Keratinocyte (primary cell): ENCODE measurements at regions not wholly inside any gene's neighbourhood (a gene's known extent, or its start where the extent isn't known, plus 50 kb on each side); places are given as distances from the start of the nearest gene placed in this dataset.

Experiments used
- EZH2 ChIP-seq: IDR thresholded peaks from one replicate; pipeline ENCODE4 v1.6.1; 2012; ENCODE audit warnings: inconsistent platforms, mild to moderate bottlenecking, low read length, moderate library complexity
- TF ChIP-seq, protein P1 (sequence below), 3 experiments: IDR thresholded peaks in 1 of 3; conservative IDR thresholded peaks in 1 of 3; optimal IDR thresholded peaks in 1 of 3; 2 replicates in 2 of 3; 3 replicates in 1 of 3; pipeline versions ENCODE3 to v1.5.1; 2011; ENCODE audit warnings: low read length in 3 of 3, mild to moderate bottlenecking in 3 of 3, moderate library complexity in 2 of 3, control low read depth in 1 of 3, inconsistent platforms in 1 of 3; ENCODE audit not compliant: insufficient read depth in 2 of 3; ENCODE audit errors: extremely low read depth in 1 of 3

DNA sequence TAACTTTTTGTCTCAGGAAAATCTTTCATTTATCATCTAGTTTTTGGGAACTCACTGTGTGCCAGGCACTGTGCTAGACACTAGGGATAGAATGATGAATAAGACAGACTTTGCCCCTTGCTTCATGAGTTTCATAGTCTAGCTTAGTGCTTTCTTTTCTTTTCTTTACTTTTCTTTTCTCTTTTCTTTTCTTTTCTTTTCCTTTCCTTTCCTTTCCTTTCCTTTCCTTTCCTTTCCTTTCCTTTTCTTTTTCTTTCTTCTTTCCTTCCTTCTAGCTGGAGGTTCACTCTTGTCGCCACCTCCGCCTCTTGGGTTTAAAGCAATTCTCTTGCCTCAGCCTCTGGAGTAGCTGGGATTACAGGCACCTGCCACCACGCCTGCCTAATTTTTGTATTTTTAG lies 172.9 kb downstream of the EDEM1 start:
- TF ChIP-seq, protein P1, sequence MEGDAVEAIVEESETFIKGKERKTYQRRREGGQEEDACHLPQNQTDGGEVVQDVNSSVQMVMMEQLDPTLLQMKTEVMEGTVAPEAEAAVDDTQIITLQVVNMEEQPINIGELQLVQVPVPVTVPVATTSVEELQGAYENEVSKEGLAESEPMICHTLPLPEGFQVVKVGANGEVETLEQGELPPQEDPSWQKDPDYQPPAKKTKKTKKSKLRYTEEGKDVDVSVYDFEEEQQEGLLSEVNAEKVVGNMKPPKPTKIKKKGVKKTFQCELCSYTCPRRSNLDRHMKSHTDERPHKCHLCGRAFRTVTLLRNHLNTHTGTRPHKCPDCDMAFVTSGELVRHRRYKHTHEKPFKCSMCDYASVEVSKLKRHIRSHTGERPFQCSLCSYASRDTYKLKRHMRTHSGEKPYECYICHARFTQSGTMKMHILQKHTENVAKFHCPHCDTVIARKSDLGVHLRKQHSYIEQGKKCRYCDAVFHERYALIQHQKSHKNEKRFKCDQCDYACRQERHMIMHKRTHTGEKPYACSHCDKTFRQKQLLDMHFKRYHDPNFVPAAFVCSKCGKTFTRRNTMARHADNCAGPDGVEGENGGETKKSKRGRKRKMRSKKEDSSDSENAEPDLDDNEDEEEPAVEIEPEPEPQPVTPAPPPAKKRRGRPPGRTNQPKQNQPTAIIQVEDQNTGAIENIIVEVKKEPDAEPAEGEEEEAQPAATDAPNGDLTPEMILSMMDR (optimal IDR thresholded peaks at IDR 0.05 in 1 of 3, IDR thresholded peaks at IDR 0.05 in 1 of 3, conservative IDR thresholded peaks at IDR 0.05 in 1 of 3; ENCODE audit: extremely low read depth in 1 of 3, insufficient read depth in 2 of 3, low read length in 3 of 3) = no peak
- TF ChIP-seq EZH2 = no peak
